PC-3 (cell line): ENCODE measurements at regions not wholly inside any gene's neighbourhood (a gene's known extent, or its start where the extent isn't known, plus 50 kb on each side); places are given as distances from the start of the nearest gene placed in this dataset.

Experiments used
- EZH2 ChIP-seq: fragments of 300-600 bp; sonication (generic); IDR thresholded peaks from one replicate; pipeline ENCODE4 v1.6.1; 2017; ENCODE audit warnings: antibody characterized with exemption, mild to moderate bottlenecking, low read length; ENCODE audit not compliant: unreplicated experiment
- EZH2phosphoT487 ChIP-seq: fragments of 300-600 bp; sonication (generic); IDR thresholded peaks from 2 replicates; pipeline ENCODE4 v1.6.1; 2018; ENCODE audit warnings: mild to moderate bottlenecking, antibody characterized with exemption, low read length, borderline replicate concordance
- TF ChIP-seq, protein P1 (sequence below): fragments of 300-600 bp; sonication (generic); conservative IDR thresholded peaks from 2 replicates; pipeline ENCODE4 v1.5.1; 2017; ENCODE audit warnings: antibody characterized with exemption, low read depth, mild to moderate bottlenecking, low read length

DNA sequence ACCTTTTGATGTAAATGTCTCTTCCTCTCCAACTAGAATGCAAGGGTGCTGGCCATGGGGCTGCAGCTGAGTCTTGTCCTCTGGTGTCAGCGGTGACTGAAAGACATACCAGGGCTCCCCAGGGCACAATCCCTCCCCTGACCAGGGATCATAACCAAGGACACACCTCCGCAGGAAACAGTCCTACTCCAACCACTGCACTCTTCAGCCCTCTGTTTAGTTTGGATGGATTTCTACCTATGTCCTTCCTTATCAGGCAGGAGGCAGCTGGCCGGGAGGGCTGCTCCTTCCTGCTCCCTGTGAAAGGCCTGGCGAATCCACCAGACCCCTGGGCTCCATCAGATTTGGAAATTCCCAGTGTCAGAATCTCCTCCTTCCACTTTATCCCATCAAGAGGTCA, 185.2 kb upstream of the ID2 start:
- TF ChIP-seq, protein P1, sequence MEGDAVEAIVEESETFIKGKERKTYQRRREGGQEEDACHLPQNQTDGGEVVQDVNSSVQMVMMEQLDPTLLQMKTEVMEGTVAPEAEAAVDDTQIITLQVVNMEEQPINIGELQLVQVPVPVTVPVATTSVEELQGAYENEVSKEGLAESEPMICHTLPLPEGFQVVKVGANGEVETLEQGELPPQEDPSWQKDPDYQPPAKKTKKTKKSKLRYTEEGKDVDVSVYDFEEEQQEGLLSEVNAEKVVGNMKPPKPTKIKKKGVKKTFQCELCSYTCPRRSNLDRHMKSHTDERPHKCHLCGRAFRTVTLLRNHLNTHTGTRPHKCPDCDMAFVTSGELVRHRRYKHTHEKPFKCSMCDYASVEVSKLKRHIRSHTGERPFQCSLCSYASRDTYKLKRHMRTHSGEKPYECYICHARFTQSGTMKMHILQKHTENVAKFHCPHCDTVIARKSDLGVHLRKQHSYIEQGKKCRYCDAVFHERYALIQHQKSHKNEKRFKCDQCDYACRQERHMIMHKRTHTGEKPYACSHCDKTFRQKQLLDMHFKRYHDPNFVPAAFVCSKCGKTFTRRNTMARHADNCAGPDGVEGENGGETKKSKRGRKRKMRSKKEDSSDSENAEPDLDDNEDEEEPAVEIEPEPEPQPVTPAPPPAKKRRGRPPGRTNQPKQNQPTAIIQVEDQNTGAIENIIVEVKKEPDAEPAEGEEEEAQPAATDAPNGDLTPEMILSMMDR = no peak
- TF ChIP-seq EZH2phosphoT487 = no peak
- TF ChIP-seq EZH2 = no peak
